GM21390 (cell line): ENCODE measurements at regions not wholly inside any gene's neighbourhood (a gene's known extent, or its start where the extent isn't known, plus 50 kb on each side); places are given as distances from the start of the nearest gene placed in this dataset.

ENCODE experiments used
- ATAC-seq: cut with Tn5 transposase; IDR thresholded peaks from one replicate; pipeline ENCODE4 v1.9.1; 2021; ENCODE audit not compliant: unreplicated experiment

- no peak for ATAC-seq
Observed at GRCh38 chr12:34340534-34341361, 318.5 kb downstream of the ALG10 start.

- no peak for ATAC-seq
Observed at GRCh38 chr12:34341362-34341733, 319.1 kb downstream of the ALG10 start.

- no peak for ATAC-seq
Observed at GRCh38 chr12:34342048-34342447, 319.8 kb downstream of the ALG10 start.

- ATAC-seq: no peak
Observed at GRCh38 chr12:34343345-34343744, 321.0 kb downstream of the ALG10 start.

GRCh38 chr12:34343766-34344165 lies 321.5 kb downstream of the ALG10 start:
- ATAC-seq: no peak

- ATAC-seq: no peak
Observed at GRCh38 chr12:34344851-34345522, 322.7 kb downstream of the ALG10 start.

- no peak for ATAC-seq
Observed at GRCh38 chr12:34345801-34346200, 323.5 kb downstream of the ALG10 start.

GRCh38 chr12:34346372-34347034 lies 324.2 kb downstream of the ALG10 start:
- ATAC-seq: no peak

GRCh38 chr12:34347367-34347766 lies 325.1 kb downstream of the ALG10 start:
- ATAC-seq: no peak

GRCh38 chr12:34348064-34348463 lies 325.8 kb downstream of the ALG10 start:
- no peak for ATAC-seq

GRCh38 chr12:34348836-34349672 lies 326.8 kb downstream of the ALG10 start:
- no peak for ATAC-seq

GRCh38 chr12:34349673-34349961 lies 327.3 kb downstream of the ALG10 start:
- ATAC-seq: no peak

- ATAC-seq: no peak
Observed at GRCh38 chr12:34350092-34351041, 328.1 kb downstream of the ALG10 start.

- no peak for ATAC-seq
Observed at GRCh38 chr12:34352098-34352497, 329.8 kb downstream of the ALG10 start.

GRCh38 chr12:34354239-34355200 lies 332.2 kb downstream of the ALG10 start:
- ATAC-seq: no peak

GRCh38 chr12:34356233-34356987 lies 334.1 kb downstream of the ALG10 start:
- no peak for ATAC-seq

- ATAC-seq: no peak
Observed at GRCh38 chr12:34357791-34358190, 335.5 kb downstream of the ALG10 start.

GRCh38 chr12:34358198-34358597 lies 335.9 kb downstream of the ALG10 start:
- no peak for ATAC-seq
